WTC11 (cell line): ENCODE measurements at regions not wholly inside any gene's neighbourhood (a gene's known extent, or its start where the extent isn't known, plus 50 kb on each side); places are given as distances from the start of the nearest gene placed in this dataset.

Experiments used
- CTCF ChIP-seq: fragments of 200-600 bp; IDR thresholded peaks from 2 replicates; pipeline ENCODE4 v1.8.0; 2022; ENCODE audit warnings: antibody characterized with exemption
- JUN ChIP-seq: sonication (generic); formaldehyde crosslinking; IDR thresholded peaks from 2 replicates; pipeline ENCODE4 v1.8.0; 2023; ENCODE audit warnings: mild to moderate bottlenecking, missing genetic modification reagents
- MXD4 ChIP-seq: fragments of 250-450 bp; sonication (Bioruptor Pico); IDR thresholded peaks from 2 replicates; pipeline ENCODE4 v1.8.0; 2021; ENCODE audit warnings: mild to moderate bottlenecking, moderate library complexity, borderline replicate concordance
- NFYB ChIP-seq: sonication (generic); formaldehyde crosslinking; conservative IDR thresholded peaks from 2 replicates; pipeline ENCODE4 v1.8.0; 2022; ENCODE audit warnings: low read depth, missing genetic modification reagents
- NR2C2 ChIP-seq: sonication (generic); formaldehyde crosslinking; IDR thresholded peaks from 2 replicates; pipeline ENCODE4 v1.8.0; 2022; ENCODE audit warnings: mild to moderate bottlenecking, missing genetic modification reagents
- SP1 ChIP-seq: sonication (generic); formaldehyde crosslinking; conservative IDR thresholded peaks from 2 replicates; pipeline ENCODE4 v1.8.1; 2022; ENCODE audit warnings: missing genetic modification reagents
- ZNF281 ChIP-seq: sonication (generic); formaldehyde crosslinking; IDR thresholded peaks from 2 replicates; pipeline ENCODE4 v1.8.0; 2023; ENCODE audit warnings: mild to moderate bottlenecking, missing genetic modification reagents
- ZNF396 ChIP-seq: fragments of 250-450 bp; sonication (Bioruptor Pico); IDR thresholded peaks from 2 replicates; pipeline ENCODE4 v1.8.0; 2021; ENCODE audit warnings: mild to moderate bottlenecking, moderate library complexity, borderline replicate concordance
- ZNF416 ChIP-seq: fragments of 250-450 bp; sonication (Bioruptor Pico); IDR thresholded peaks from 2 replicates; pipeline ENCODE4 v1.9.0; 2021; ENCODE audit warnings: mild to moderate bottlenecking, inconsistent platforms

- no peak for TF ChIP-seq JUN
- TF ChIP-seq ZNF396 (CRISPR knock-in tag), result no peak
- no peak for TF ChIP-seq CTCF
- TF ChIP-seq MXD4 (CRISPR knock-in tag), result no peak
- no peak for TF ChIP-seq ZNF416 (CRISPR knock-in tag)
- TF ChIP-seq ZNF281 (CRISPR knock-in tag), result no peak
- TF ChIP-seq NFYB, result no peak
- TF ChIP-seq NR2C2 (CRISPR knock-in tag), result no peak
- TF ChIP-seq SP1 (CRISPR knock-in tag), result no peak
Observed at GRCh38 chr9:73906671-73907070, 590.5 kb upstream of the RORB start.
